HUES48 (cell line): ENCODE measurements at regions not wholly inside any gene's neighbourhood (a gene's known extent, or its start where the extent isn't known, plus 50 kb on each side); places are given as distances from the start of the nearest gene placed in this dataset.
A peak's percentile ranks its signal among the peaks of the same experiment; 100 is the strongest.

Source experiments
- H3K27ac ChIP-seq: one replicate; pipeline ENCODE4 v1.7.0; 2013; ENCODE audit warnings: low read depth, low read length, inconsistent platforms
- H3K27me3 ChIP-seq: 2 replicates; pipeline ENCODE4 v1.6.1; 2013; ENCODE audit warnings: mild to moderate bottlenecking, low read length; ENCODE audit not compliant: control insufficient read depth, insufficient read depth
- H3K36me3 ChIP-seq: 2 replicates; pipeline ENCODE4 v1.6.1; 2013; ENCODE audit warnings: low read length; ENCODE audit not compliant: control insufficient read depth, insufficient read depth
- H3K4me1 ChIP-seq: 2 replicates; pipeline ENCODE4 v1.6.1; 2013; ENCODE audit warnings: mild to moderate bottlenecking, low read length; ENCODE audit not compliant: control insufficient read depth, insufficient read depth
- H3K4me3 ChIP-seq: 2 replicates; pipeline ENCODE4 v1.5.1; 2013; ENCODE audit warnings: mild to moderate bottlenecking, low read depth, low read length
- H3K9ac ChIP-seq: 2 replicates; pipeline ENCODE4 v1.6.1; 2013; ENCODE audit warnings: mild to moderate bottlenecking, low read depth, low read length, moderate library complexity
- H3K9me3 ChIP-seq: 2 replicates; pipeline ENCODE4 v1.6.1; 2013; ENCODE audit warnings: low read length; ENCODE audit not compliant: control insufficient read depth, insufficient read depth

GRCh38 chr5:104539618-104540350 lies 977.2 kb upstream of the NUDT12 start:
- no peak overlapping the region for H3K27ac ChIP-seq
- H3K9ac ChIP-seq = no peak overlapping the region
- H3K27me3 ChIP-seq = no peaks in the 10 kb centered on the region
- peaks cover 13% of the 10 kb centered on the region for H3K4me1 ChIP-seq
- H3K9me3 ChIP-seq = no peaks in the 10 kb centered on the region
- H3K36me3 ChIP-seq = no peaks in the 10 kb centered on the region
- H3K4me3 ChIP-seq = no peak overlapping the region

- H3K27me3 ChIP-seq = no peaks in the 10 kb centered on the region
- H3K9me3 ChIP-seq = no peaks in the 10 kb centered on the region
- H3K4me3 ChIP-seq = no peak overlapping the region
- no peaks in the 10 kb centered on the region for H3K36me3 ChIP-seq
- peaks cover 13% of the 10 kb centered on the region for H3K4me1 ChIP-seq
- H3K27ac ChIP-seq = no peak overlapping the region
- no peak overlapping the region for H3K9ac ChIP-seq
These were observed 976.1 kb upstream of the NUDT12 start for GRCh38 chr5:104538734-104539133.

- no peaks in the 10 kb centered on the region for H3K36me3 ChIP-seq
- H3K9ac ChIP-seq = no peak overlapping the region
- H3K4me3 ChIP-seq = no peak overlapping the region
- no peaks in the 10 kb centered on the region for H3K9me3 ChIP-seq
- H3K27ac ChIP-seq = no peak overlapping the region
- H3K27me3 ChIP-seq = no peaks in the 10 kb centered on the region
- H3K4me1 ChIP-seq = peaks cover 13% of the 10 kb centered on the region
These were observed 970.9 kb upstream of the NUDT12 start for GRCh38 chr5:104533498-104533897.

GRCh38 chr5:104526866-104527265 lies 964.3 kb upstream of the NUDT12 start:
- H3K27me3 ChIP-seq = no peaks in the 10 kb centered on the region
- no peak overlapping the region for H3K4me3 ChIP-seq
- H3K27ac ChIP-seq = no peak overlapping the region
- no peaks in the 10 kb centered on the region for H3K36me3 ChIP-seq
- no peaks in the 10 kb centered on the region for H3K4me1 ChIP-seq
- no peak overlapping the region for H3K9ac ChIP-seq
- H3K9me3 ChIP-seq = no peaks in the 10 kb centered on the region

- Histone ChIP-seq H3K9ac (no peak overlapping the region), H3K27ac (peak overlapping the region; percentile 64), H3K36me3 (no peaks in the 10 kb centered on the region), H3K9me3 (peaks cover 20% of the 10 kb centered on the region), H3K4me3 (peak overlapping the region; percentile 2), H3K4me1 (peaks cover 34% of the 10 kb centered on the region), H3K27me3 (no peaks in the 10 kb centered on the region)
These were observed 951.1 kb upstream of the NUDT12 start for GRCh38 chr5:104513640-104514072.

GRCh38 chr5:104513121-104513602 lies 950.6 kb upstream of the NUDT12 start:
- Histone ChIP-seq H3K9me3 (peaks cover 20% of the 10 kb centered on the region), H3K9ac (no peak overlapping the region), H3K4me1 (peaks cover 34% of the 10 kb centered on the region), H3K36me3 (no peaks in the 10 kb centered on the region), H3K27ac (peak overlapping the region; percentile 64), H3K4me3 (no peak overlapping the region), H3K27me3 (no peaks in the 10 kb centered on the region)

GRCh38 chr5:104512063-104512825 lies 949.7 kb upstream of the NUDT12 start:
- Histone ChIP-seq H3K4me3 (no peak overlapping the region), H3K9me3 (peaks cover 20% of the 10 kb centered on the region), H3K27me3 (no peaks in the 10 kb centered on the region), H3K36me3 (no peaks in the 10 kb centered on the region), H3K4me1 (peaks cover 34% of the 10 kb centered on the region), H3K9ac (no peak overlapping the region), H3K27ac (no peak overlapping the region)

GRCh38 chr5:104498281-104498680 lies 935.7 kb upstream of the NUDT12 start:
- Histone ChIP-seq H3K36me3 (no peaks in the 10 kb centered on the region), H3K27me3 (no peaks in the 10 kb centered on the region), H3K4me1 (peaks cover 21% of the 10 kb centered on the region), H3K9ac (no peak overlapping the region), H3K27ac (no peak overlapping the region), H3K4me3 (no peak overlapping the region), H3K9me3 (no peaks in the 10 kb centered on the region)

GRCh38 chr5:104494083-104494482 lies 931.5 kb upstream of the NUDT12 start:
- Histone ChIP-seq H3K4me1 (peaks cover 23% of the 10 kb centered on the region), H3K4me3 (peak overlapping the region; percentile 16; the same call in 1 of the 2 replicates), H3K27me3 (no peaks in the 10 kb centered on the region), H3K9me3 (no peaks in the 10 kb centered on the region), H3K9ac (no peak overlapping the region; the same call in 1 of the 2 replicates), H3K36me3 (no peaks in the 10 kb centered on the region), H3K27ac (no peak overlapping the region)

- Histone ChIP-seq H3K9me3 (peaks cover 11% of the 10 kb centered on the region), H3K9ac (no peak overlapping the region), H3K27ac (no peak overlapping the region), H3K36me3 (no peaks in the 10 kb centered on the region), H3K4me3 (no peak overlapping the region), H3K27me3 (no peaks in the 10 kb centered on the region), H3K4me1 (no peaks in the 10 kb centered on the region)
These were observed 910.2 kb upstream of the NUDT12 start for GRCh38 chr5:104472811-104473210.

- H3K27me3 ChIP-seq = no peaks in the 10 kb centered on the region
- no peak overlapping the region for H3K9ac ChIP-seq
- H3K36me3 ChIP-seq = no peaks in the 10 kb centered on the region
- H3K4me3 ChIP-seq = no peak overlapping the region
- no peaks in the 10 kb centered on the region for H3K9me3 ChIP-seq
- no peaks in the 10 kb centered on the region for H3K4me1 ChIP-seq
- H3K27ac ChIP-seq = no peak overlapping the region
These were observed 893.5 kb upstream of the NUDT12 start for GRCh38 chr5:104456122-104456521.
